ES-I3 (cell line): ENCODE measurements at regions not wholly inside any gene's neighbourhood (a gene's known extent, or its start where the extent isn't known, plus 50 kb on each side); places are given as distances from the start of the nearest gene placed in this dataset.

Source experiments
- H3K36me3 ChIP-seq: 2 replicates; pipeline ENCODE4 v1.6.1; 2013; ENCODE audit warnings: mild to moderate bottlenecking, low read length, control low read depth, moderate library complexity; ENCODE audit not compliant: insufficient read depth
- H3K4me1 ChIP-seq: 2 replicates; pipeline ENCODE4 v1.6.1; 2013; ENCODE audit warnings: mild to moderate bottlenecking, control low read depth, low read length; ENCODE audit not compliant: insufficient read depth
- H3K9ac ChIP-seq: 2 replicates; pipeline ENCODE4 v1.6.1; 2013; ENCODE audit warnings: low read depth, mild to moderate bottlenecking, low read length, moderate library complexity
- H3K9me3 ChIP-seq: 2 replicates; pipeline ENCODE4 v1.6.1; 2013; ENCODE audit warnings: mild to moderate bottlenecking, low read length, moderate library complexity; ENCODE audit not compliant: control insufficient read depth, insufficient read depth

DNA sequence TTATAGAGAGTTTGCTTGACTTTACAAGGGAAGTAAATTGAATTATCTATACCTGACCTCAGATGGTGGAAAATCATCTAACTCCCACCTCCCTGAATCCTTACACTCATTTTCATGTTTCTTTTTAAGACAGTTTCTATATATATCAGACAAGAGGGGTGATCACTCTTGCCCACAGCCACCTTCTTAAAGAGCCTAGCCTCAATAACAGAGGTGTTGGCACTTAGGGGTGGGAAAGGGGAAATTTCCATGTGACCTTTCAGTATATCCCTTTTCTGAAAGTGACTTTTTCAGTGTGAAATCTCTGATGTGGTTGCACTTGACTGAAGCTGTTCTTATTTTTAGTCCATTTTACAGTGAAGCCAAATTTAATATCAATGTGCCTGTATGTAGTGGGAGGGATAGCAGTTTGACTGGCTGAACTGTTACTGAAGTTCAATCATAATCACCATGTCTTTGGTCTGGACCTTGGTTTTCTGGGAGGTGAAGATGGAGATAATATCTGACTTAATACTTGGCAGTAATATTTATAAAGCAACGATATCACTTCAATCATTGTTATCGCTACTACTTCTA lies 141.3 kb downstream of the MAP3K7 start:
- Histone ChIP-seq H3K9ac (no peak overlapping the region), H3K36me3 (no peaks in the 10 kb centered on the region), H3K4me1 (peaks cover 26% of the 10 kb centered on the region), H3K9me3 (no peaks in the 10 kb centered on the region)

DNA sequence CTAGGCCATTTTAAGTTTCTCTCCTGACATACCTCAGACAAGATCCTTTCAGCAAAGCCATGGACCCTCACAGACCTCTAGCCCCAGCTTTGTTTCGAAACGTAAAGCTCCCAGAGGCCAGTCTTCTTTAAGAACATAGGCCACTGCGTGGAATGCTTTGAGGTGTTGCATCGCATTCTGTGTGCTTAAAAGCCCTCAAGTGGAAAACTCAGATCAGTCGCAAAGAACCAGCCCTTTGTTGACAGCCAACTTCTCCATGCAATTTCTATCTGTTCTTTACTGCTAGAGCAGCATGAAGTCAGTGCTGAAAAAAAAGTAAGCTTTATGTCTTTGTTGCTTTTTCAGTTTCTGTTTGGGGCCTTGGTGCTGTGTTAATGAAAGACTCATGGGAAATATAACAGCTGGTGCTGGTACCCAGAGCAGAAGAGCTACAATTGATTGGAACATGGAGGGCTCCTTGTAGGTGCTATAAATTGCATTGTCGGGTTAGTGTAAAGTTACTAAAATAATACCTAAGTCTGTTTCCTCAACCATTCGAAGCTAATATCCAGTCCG lies 142.6 kb downstream of the MAP3K7 start:
- Histone ChIP-seq H3K4me1 (peaks cover 24% of the 10 kb centered on the region), H3K36me3 (no peaks in the 10 kb centered on the region), H3K9me3 (no peaks in the 10 kb centered on the region), H3K9ac (no peak overlapping the region)

DNA sequence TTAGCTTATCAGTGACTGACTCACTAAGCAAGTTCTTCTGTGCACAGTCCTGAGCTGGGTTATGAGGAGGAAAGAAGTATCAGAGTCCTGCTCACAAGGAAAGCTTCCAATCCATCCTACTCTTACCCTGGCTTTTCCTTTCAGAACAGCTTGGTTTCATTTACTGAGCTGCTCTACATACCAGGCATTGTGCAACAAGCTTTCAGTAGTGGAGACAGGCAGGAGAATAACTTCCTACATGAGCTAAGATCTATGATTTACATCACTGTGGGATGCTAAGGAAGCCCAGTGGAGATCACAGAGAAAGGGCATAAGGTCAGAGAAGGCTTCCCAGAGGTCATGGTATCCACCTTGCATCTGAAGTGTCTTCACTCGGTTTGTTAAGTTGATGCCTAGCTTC lies 144.5 kb downstream of the MAP3K7 start:
- Histone ChIP-seq H3K9me3 (no peaks in the 10 kb centered on the region), H3K4me1 (peaks cover 23% of the 10 kb centered on the region), H3K36me3 (no peaks in the 10 kb centered on the region), H3K9ac (no peak overlapping the region)

DNA sequence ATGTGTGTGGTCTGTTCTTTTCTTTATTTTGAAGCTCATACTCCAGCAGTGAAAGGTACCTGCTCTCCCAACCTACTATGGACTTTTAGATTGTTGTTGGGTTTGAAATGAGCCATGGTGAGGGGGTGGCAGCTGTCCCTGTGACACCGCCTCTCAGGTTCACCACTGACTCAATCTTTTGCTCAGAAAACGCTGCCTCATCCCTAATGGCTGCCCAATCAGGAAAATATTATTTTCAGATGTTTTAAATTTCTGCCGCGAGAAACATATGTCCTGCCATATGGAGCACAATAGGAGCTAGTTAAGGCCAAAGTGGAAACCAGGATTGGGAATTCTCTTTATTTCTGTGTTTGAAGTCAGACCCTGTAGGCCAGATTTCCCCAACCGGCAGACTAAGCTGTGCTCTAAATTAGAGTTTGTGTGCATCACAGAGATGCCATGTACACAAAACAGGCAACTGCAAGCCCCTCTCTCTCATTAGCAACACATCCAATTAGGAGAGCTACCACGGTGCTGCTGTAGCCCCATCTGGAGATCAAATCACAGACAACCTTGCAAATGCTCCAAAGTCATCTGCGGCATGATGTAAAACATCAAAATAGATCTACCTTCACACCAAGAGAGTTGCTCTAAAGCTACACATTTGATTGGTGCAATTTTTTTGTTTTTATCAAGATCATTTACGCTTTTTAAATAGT lies 144.1 kb upstream of the BACH2 start:
- no peaks in the 10 kb centered on the region for H3K36me3 ChIP-seq

DNA sequence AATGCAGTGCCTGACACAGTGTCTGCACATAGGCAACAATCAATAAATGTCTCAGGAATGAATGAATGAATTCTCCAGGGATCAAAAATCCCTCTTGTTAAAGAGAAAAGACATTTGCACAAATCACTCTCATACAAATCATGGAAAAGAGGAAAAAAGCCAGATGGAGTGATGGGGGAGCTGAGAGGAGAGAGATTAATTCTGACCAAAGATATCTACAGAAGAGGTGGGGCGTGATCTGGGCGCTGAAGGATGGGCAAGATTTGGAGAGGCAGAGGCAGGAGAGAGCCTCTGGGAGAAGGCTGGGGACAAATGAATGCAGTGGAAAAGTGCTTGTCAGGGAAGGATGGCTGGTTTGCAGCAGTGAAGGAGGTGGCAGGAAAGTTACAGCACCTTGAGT lies 142.9 kb upstream of the BACH2 start:
- Histone ChIP-seq H3K4me1 (peaks cover 41% of the 10 kb centered on the region), H3K9ac (no peak overlapping the region), H3K9me3 (no peaks in the 10 kb centered on the region), H3K36me3 (no peaks in the 10 kb centered on the region)

More for the DNA sequence above, 144.1 kb upstream of the BACH2 start:
- Histone ChIP-seq H3K9ac (no peak overlapping the region), H3K4me1 (peaks cover 32% of the 10 kb centered on the region), H3K9me3 (no peaks in the 10 kb centered on the region)

DNA sequence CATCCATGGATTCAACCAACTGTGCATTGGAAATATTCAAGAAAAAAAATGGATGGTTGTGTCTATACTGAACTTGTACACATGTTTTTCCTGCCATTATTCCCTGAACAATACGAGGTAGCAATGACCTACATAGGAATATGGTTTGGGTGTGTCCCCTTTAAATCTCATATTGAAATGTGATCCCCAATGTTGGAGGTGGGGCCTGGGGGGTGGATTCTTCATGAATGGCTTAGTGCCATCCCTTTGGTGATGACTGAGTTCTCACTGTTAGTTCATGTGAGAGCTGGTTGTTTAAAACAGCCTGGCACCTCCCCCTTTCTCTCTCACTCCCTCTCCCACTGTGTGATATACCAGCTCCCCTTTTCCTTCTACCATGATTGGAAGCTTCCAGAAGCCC lies 139.8 kb upstream of the BACH2 start:
- H3K9me3 ChIP-seq: peaks cover 9% of the 10 kb centered on the region; the same call in 1 of the 2 replicates
- H3K4me1 ChIP-seq: peaks cover 30% of the 10 kb centered on the region
- H3K9ac ChIP-seq: no peak overlapping the region
- H3K36me3 ChIP-seq: no peaks in the 10 kb centered on the region

DNA sequence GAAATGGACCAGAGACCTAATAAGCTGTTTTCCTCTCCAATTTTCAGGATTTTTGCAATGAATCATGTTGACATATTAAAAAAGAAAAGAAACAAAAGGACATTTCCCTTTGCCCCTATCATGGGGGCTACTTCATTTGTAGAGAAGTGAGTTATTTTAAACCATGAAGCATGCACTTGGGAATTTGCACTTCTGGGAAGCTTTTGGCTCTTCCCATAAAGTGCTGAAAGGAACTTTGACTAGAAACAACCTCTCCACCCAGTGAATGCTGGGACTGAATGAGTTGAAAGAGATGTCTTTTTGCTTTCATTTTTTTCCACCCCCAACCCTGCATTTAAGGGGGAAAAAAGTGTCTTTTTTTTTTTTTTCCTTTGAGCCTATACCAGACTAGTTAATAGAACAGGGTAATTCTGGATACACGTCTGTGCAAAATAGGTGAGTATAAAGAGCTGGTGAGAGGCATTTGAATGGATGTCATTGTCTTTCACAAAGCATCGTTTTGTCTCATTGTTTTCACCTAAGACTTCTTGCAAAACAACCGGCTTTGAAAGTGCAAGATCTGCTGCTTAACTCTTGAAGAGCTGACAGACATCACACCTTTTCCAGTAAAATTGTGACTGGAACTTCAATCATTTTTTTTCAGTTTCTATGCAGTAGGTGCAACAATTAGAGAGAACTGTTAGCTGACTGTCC lies 138.7 kb upstream of the BACH2 start:
- Histone ChIP-seq H3K36me3 (no peaks in the 10 kb centered on the region), H3K9me3 (peaks cover 9% of the 10 kb centered on the region; the same call in 1 of the 2 replicates), H3K9ac (no peak overlapping the region), H3K4me1 (peaks cover 20% of the 10 kb centered on the region; the same call in 1 of the 2 replicates)

DNA sequence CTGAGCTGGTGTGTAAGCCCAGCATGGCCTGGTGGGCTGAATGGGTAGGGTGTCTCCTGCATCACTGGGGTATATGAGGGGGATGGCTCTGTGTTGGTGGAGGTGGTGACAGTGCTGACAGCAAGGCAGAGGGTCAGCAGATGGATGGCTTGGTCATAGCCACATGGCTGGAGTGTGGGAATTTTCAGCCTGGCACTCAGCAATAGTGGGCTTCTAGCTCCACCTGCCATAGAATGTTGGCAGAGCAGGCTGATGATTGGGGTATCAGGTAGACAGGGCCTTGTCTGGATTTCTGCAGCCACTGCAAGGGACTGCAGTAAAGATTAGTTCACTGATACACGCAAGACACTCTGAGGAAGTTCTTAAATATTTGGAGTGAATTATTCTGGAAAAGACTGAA lies 137.5 kb upstream of the BACH2 start:
- Histone ChIP-seq H3K36me3 (no peaks in the 10 kb centered on the region), H3K9me3 (peaks cover 13% of the 10 kb centered on the region), H3K4me1 (peaks cover 18% of the 10 kb centered on the region; the same call in 1 of the 2 replicates), H3K9ac (no peak overlapping the region)

DNA sequence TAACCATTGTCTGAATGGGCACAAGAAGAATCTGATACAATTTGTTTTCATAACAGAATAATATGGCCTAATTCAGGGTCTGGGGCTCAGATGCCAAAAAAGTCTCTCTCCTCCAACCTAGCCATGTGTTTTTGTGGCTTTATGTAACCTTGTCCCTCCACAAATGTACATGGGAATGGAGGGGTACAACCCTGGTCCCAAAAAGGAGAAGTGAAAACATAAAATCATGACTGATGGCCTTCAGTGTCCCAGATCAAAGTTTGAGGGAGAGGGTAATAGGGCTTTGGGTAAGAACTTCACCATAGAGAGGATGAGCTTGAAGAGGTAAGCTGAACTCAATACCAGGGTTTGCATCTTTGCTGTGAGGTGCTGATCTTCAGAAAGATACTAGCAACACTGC lies 136.3 kb upstream of the BACH2 start:
- Histone ChIP-seq H3K4me1 (peaks cover 18% of the 10 kb centered on the region; the same call in 1 of the 2 replicates), H3K9ac (no peak overlapping the region), H3K9me3 (peaks cover 15% of the 10 kb centered on the region), H3K36me3 (no peaks in the 10 kb centered on the region)

DNA sequence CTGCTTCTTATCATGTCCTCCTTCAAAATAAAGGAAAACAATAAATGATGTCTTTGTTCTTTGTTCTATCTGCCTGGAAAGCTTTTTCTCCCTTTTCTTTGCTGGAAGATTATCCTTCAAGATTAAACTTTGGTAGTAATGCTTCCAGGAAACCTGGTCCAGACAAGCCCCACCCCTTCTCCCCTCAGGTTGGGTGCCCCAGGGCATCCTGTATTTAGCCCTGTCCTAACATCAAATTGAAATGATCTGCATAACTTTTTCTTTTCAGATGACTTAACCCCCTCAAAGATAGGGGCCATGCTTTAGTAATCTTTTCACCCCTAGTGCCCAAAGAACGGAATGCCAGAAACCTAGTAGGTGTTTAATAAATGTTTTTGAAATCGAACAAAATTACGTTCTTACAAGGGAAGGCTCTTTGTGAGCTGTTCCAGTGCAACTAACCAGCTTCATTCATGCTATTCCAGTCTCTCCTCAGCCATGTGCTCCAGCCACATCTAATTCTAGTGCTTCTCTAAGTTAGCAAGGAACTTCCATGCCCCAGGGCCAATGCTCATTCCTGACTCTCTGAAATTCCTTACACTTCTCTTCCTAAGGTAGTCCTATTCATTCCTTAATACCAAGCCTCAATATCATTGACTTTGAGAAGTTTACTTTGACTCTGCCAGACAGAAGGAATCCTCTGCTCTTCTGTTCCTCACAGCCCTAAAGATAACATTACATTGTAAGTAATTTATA lies 135.6 kb upstream of the BACH2 start:
- Histone ChIP-seq H3K9me3 (peaks cover 15% of the 10 kb centered on the region), H3K36me3 (no peaks in the 10 kb centered on the region), H3K9ac (no peak overlapping the region), H3K4me1 (peaks cover 18% of the 10 kb centered on the region; the same call in 1 of the 2 replicates)

DNA sequence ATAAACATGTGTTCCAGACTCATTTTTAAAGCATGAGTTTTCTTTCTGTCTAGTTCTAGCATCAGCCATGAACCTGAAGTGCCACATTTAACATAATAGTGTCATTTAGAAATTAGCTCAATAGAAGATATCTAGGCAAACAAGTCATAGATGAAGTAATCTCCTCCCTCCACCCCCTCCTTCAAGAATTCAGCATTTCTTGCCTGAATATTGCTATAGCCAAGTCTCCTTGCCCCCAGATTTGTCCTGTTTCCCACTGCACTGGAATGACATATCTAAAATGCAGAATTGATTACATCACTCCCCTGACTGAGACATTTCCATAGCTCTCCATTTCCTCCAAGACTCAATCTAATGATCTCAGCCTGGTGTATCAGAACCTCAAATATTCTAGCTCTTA lies 134.9 kb upstream of the BACH2 start:
- H3K9ac ChIP-seq: no peak overlapping the region
- peaks cover 15% of the 10 kb centered on the region for H3K9me3 ChIP-seq
- H3K4me1 ChIP-seq: peaks cover 16% of the 10 kb centered on the region; the same call in 1 of the 2 replicates
- no peaks in the 10 kb centered on the region for H3K36me3 ChIP-seq

DNA sequence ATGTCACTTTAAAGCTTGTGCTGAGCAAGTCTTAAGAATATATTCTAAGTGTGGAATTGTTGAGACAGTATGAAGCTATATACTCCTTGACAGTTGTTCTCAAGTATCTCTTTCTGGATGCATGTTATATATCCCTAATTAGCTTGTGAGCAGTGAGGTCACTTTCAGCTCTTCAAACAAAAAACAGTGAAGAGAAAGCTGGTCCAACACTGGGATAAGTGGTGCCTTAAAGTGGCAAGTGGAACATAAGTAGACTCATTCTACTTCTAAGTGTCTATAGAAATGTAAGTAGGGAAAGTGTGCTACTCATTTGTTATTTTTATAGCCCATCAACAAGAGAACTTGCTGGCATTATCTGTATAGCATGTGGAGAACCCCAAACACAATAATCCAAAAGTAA lies 133.1 kb upstream of the BACH2 start:
- no peaks in the 10 kb centered on the region for H3K36me3 ChIP-seq
- peaks cover 15% of the 10 kb centered on the region for H3K9me3 ChIP-seq
- no peak overlapping the region for H3K9ac ChIP-seq
- no peaks in the 10 kb centered on the region for H3K4me1 ChIP-seq

DNA sequence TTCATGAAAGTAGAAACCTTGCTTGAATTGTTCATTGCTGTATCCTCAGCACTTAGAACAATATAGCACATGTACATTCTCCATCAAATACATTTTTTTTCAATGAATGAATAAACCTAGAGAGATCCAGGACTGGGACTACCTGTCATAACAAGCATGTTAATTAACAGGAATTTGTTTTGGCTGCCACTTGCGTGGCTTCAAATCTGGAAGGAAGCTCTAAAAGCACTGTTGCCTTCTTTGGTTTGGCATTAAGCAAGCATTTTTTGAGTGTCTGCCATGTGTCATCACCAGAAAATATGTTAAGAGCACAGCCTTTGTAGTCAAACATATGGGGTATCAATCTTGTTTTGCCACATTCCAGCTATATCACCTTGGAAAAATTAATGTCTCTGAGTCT lies 131.9 kb upstream of the BACH2 start:
- Histone ChIP-seq H3K9ac (no peak overlapping the region), H3K36me3 (no peaks in the 10 kb centered on the region), H3K4me1 (no peaks in the 10 kb centered on the region), H3K9me3 (peaks cover 12% of the 10 kb centered on the region)

DNA sequence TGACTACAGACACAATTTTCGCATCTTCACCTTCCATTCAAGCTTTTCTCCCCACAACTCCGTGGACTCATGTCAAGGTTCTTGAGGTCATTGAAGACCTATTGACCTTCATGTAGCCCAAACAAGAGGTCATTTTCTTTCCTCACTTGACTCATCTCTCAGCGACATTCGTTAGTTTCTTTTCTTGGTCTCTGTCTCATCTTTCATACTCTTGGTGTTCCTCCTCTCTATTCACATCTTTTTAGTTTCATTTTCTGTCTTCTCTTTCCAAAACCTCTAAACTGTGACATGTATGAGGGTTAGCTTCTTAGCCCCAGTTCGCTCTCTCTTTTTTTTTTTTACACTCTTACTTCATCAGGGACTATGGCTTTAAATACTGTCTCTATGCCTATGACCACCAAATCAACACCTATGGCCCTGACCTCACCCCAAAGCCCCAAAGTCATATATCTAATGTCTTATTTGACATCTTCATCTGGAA lies 128.6 kb upstream of the BACH2 start:
- no peaks in the 10 kb centered on the region for H3K36me3 ChIP-seq
- H3K9ac ChIP-seq: no peak overlapping the region
- H3K9me3 ChIP-seq: peaks cover 6% of the 10 kb centered on the region
- H3K4me1 ChIP-seq: no peaks in the 10 kb centered on the region
